Adrenal gland (tissue), 5 donors: ENCODE measurements at regions not wholly inside any gene's neighbourhood (a gene's known extent, or its start where the extent isn't known, plus 50 kb on each side); places are given as distances from the start of the nearest gene placed in this dataset.
"Not testable (repeated sequence)": the region's sequence is repeated elsewhere in the genome, so short reads cannot be mapped to it uniquely, and the experiment has no call there.

Experiments used
- POLR2A ChIP-seq, 2 donors: fragments of 450-650 bp; IDR thresholded peaks; one replicate each; pipeline ENCODE4 v1.6.1; 2017; ENCODE audit warnings: antibody characterized with exemption in 2 of 2, mild to moderate bottlenecking in 2 of 2, moderate library complexity in 1 of 2
- TF ChIP-seq, protein P1 (sequence below), 6 experiments: fragments of 450-650 bp in 4 of 6; fragments of 200-600 bp in 2 of 6; sonication (generic) in 1 of 6; IDR thresholded peaks; 1 replicate in 5 of 6; 2 replicates in 1 of 6; pipeline versions ENCODE4 v1.5.1 to v1.8.0; 2016 to 2021; ENCODE audit warnings: antibody characterized with exemption in 6 of 6, mild to moderate bottlenecking in 2 of 6, moderate library complexity in 1 of 6
- donor health status: DM: no; HTN: no; CAD: no.

DNA sequence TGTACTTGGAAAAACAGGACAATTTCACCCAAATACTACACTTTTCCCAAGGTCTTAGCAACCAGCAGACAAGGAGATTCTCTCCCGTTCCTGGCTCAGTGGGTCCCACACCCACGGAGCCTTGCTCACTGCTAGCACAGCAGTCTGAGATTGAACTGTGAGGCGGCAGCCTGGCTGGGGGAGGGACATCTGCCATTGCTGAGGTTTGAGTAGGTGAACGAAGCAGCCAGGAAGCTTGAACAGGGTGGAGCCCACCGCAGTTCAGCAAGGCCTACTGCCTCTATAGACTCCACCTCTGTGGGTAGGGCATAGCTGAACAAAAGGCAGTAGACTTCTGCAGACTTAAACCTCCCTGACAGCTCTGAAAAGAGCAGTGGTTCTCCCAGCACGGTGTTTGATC, 166.5 kb upstream of the TTC29 start:
- TF ChIP-seq, protein P1, sequence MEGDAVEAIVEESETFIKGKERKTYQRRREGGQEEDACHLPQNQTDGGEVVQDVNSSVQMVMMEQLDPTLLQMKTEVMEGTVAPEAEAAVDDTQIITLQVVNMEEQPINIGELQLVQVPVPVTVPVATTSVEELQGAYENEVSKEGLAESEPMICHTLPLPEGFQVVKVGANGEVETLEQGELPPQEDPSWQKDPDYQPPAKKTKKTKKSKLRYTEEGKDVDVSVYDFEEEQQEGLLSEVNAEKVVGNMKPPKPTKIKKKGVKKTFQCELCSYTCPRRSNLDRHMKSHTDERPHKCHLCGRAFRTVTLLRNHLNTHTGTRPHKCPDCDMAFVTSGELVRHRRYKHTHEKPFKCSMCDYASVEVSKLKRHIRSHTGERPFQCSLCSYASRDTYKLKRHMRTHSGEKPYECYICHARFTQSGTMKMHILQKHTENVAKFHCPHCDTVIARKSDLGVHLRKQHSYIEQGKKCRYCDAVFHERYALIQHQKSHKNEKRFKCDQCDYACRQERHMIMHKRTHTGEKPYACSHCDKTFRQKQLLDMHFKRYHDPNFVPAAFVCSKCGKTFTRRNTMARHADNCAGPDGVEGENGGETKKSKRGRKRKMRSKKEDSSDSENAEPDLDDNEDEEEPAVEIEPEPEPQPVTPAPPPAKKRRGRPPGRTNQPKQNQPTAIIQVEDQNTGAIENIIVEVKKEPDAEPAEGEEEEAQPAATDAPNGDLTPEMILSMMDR (IDR thresholded peaks at IDR 0.05), result not testable (repeated sequence)
- TF ChIP-seq POLR2A (IDR thresholded peaks at IDR 0.05), result not testable (repeated sequence)
